Epidermal melanocyte (primary cell): ENCODE measurements at regions not wholly inside any gene's neighbourhood (a gene's known extent, or its start where the extent isn't known, plus 50 kb on each side); places are given as distances from the start of the nearest gene placed in this dataset.

ENCODE experiments used
- DNase-seq: peaks from one replicate; pipeline ENCODE4 v3.0.0; 2011; ENCODE audit warnings: low spot score; ENCODE audit not compliant: insufficient read length

DNA sequence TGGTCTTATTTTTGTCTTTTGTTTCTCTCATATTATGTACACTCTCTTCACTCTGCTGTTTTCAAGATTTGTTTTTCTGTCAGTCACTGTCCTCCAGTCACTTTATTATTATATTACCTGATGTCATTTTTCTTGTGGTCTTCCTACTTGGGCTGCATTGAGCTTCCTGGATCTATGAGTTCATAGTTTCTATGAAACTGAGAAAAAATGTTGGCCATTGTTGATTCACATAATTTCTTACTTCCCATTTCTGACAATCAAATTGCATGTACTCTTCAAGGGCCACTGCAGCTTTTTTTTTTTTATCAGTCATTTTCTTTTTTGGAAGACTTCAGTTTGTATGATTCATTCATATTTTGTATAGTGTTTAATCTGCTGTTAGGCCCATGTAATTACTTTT lies 1180.6 kb upstream of the GBE1 start:
- DNase-seq: no peak

DNA sequence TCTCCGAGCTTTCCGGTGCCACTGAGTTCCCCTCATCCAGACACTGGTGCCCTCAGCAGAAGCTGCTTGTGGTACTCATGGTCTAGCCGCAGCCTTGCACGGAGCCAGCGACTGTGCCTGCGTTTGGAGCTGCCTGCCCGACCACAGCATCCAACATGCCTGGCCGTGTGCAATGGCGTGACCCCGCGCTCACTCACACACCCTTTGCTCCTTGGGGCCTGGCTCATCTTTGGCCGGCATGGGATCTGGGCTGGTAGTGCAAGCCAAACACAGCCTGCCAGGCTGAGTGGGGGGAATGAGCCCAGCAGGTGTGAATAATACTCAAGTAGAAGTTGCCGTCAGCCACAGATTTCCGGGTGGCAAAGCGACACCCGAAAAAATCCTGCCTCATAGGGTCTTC lies 1178.7 kb upstream of the GBE1 start:
- DNase-seq: no peak

DNA sequence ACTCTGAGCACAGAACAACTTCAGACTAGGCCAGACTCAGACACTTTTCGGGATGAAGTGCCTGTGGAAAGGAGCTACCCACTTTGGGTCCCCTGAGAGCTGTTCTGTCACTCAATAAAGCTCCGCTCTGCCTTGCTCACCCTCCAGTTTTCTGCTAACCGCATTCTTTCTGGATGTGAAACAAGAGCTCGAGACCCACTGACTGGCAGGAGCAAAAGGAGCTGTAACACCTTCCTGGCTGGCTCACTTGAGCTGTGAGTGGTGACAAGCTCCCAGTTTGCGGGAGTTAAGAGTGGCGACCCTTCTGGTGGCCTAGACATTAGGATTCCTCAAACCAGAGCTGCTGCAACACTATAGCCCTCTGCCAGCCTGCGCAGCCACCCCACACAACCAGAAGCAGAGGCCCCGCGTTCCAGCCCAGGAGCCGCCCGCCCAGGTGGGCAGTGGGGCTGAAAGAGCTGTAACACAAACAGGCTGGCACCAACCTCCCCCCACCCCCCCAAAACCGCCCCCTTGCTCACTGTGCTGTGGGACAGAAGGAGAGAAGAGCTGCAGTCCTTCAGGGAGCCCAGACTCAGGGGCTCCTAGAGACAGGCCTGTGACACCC lies 1178.1 kb upstream of the GBE1 start:
- no peak for DNase-seq

DNA sequence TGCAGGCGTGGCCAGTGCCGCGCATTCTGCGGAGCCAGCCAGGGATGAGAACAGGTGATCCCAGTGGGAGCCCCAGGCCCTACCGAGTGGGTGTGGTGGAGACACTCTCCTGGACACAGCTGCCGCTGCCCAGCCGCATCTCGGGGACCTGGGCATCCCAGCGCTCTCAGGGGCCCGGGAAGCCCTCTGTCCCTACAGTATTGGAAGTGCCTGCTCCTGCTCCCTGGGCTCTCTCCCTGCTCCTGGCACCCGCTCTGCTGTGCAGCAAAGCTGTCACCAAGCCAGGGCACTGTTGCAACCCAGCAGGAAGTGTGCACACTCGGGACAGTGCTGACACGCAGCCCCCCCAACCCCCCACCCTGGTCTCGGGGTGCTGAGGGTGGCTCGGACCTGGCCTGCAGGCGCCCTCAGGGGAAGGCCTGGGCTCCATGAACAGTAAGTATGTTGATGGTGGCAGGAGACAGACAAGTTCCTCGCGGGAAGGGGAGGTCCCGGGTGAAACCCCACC lies 1177.4 kb upstream of the GBE1 start:
- DNase-seq: no peak

DNA sequence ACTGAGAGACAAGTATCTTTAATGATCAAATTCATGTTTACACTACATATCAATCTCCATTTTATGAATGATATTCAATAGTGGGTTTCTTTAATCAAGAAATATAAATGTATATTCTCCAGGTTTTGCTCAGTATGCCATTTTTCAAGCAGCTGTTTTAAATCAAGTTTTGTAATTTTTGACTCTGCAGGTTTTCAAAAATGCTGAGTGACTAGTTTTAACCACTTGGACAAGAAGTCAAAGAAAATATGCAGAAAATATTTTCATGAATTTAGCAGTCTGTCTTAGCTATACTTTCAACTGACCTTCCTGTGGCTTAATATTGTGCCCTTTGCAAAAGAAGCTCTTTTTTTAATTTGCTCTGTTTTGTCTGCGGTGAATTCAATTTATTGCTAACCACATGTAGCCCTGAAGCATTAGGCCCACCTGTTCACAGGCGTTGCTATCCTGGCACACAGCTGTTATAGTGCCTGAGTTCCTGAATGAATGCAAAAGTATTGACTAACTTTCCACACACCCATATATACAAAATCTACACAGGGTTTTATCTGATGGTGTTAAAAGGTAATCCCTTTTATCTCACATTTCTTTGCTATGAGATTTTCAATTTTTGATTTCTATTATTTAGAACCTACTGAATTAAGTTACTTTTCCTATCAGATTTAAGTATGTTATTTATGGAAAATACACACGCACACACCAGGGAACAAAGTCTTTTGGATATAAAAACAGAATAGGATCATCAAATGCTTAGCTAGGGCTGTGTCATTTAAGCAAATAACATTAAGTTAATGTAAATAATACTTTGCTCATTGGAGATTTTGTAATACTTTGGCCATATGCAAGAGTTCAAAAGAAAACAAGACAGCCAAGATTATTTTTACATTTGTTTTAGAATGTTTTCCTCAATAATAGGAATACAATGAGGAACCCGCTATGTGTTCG lies 1166.1 kb upstream of the GBE1 start:
- DNase-seq: no peak

DNA sequence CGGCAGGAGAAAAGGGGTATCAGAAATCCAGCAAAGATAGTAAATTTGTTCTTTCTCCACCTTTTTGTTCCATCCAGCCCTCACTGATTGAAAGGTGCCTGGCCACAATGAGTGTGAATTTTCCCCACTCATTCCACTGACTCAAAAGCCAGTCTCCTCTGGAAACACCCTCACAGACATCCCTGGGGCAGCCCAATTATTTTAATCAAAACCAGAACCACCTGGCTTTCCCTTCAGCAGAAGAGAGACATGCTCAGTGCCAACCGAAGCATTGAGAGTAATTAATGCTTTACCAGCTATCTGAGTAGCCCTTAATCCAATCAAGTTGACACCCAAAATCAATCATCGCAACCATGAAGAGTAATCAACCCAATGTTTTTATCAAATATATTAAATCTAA lies 1129.6 kb upstream of the GBE1 start:
- DNase-seq: no peak

DNA sequence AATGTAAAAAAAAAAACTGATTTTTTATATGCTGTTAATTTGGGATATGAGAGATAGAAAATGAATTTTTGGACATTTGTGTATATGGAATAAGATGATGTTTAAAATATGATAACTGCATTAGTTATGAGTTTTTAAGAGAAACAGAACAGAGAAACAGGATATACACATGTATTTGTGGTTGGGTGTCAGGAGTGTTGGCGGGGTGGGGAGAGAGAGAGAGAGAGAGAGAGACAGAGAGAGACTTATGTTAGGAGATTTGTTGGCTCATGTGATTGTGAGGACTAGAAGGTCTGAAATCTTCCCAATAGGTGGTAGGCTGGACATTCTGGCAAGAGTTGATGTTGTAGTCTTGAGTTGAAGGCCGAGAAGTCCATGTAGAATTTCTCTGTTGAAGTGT lies 1121.6 kb upstream of the GBE1 start:
- no peak for DNase-seq

DNA sequence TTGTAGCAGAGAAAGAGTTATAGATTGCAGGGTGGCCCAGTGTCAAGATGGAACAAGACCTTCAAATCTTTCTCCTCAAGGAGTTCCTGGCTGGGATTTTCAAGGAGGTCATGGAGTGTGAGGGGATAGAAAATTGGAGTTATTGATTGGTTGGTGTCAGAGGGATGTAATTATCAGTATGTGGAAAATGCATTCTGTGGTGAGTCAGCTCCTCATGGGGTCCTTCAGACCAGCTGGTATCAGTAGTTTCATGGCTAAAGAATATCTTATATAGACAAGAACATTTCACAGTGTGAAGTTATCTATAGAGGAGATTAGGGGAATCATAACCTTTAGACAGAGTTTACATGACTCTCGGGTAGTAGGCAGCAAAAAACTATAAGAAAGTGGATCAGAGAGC lies 1114.0 kb upstream of the GBE1 start:
- no peak for DNase-seq

DNA sequence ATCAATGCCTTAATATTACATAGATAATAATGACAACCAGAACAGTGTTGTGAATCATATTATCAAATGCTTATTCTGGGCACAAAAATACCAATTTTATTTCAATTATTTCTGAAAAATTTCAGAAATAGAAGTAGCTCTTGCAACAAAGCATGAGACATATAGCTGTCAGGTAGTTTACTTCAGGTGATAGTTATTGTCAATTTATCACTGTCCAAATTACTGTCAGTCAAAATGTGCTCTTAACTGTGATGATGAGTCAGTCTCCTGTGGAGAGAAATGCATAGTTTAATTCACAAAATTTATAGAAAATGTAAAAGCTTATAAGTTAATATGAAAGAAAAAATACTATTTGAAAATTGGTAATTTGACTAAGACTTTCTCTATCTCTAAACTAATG lies 1078.4 kb upstream of the GBE1 start:
- DNase-seq: no peak

DNA sequence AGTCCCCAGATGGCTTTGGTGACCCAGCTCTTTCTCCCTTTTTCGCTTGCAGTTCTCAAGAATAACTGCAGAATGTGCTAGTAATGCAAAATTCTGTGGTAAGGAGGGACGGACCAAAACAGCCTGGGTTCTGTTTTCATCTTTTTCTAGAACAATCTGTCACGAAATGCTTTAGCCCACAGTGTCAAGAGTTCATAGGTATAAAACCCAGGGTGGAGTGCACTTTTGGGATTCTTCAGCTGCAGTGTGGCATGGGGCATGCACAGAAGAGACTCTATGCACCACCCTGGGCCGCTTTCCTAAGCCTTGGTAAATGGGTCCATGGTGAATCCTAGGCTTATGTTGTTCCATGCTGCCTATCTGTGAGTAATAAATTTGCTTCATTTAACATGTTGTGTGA lies 1072.7 kb upstream of the GBE1 start:
- no peak for DNase-seq

DNA sequence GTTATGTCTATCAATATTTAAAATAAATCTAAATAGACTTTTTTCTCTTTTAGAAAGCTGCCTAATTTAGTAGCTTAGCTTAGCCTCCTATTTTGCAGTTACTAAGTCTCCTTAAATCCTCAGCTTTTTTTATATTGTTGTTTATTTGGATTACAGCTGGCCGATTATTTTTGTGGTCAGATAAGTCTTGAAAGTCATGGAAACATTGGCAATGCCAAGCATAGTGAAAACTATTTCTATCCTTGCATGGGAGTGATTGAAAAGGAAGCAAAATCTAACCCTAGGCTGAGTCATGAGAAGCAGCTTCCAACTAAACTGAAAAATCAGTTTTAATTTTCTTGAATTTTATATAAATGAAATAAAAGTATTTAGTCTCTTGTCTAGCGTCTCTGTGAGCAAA lies 1063.0 kb upstream of the GBE1 start:
- DNase-seq: no peak

DNA sequence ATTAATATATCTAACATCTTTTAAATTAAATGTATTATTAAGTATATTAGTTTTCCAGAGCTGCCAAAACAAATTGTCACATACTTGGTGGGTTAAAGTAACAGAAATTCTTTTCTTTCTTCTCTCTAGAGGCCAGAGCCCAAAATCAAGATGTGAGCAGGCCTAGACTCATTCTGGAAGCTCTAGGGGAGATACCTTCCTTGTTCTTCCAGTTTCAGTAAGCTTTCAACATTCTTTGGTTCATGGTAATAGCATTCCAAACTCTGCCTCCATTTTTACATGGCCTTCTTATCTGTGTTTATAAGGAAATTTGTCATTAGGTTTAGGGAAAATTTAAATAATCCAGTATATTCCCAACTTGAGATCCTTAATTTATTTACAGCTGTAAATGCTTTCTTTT lies 1054.6 kb upstream of the GBE1 start:
- DNase-seq: no peak

DNA sequence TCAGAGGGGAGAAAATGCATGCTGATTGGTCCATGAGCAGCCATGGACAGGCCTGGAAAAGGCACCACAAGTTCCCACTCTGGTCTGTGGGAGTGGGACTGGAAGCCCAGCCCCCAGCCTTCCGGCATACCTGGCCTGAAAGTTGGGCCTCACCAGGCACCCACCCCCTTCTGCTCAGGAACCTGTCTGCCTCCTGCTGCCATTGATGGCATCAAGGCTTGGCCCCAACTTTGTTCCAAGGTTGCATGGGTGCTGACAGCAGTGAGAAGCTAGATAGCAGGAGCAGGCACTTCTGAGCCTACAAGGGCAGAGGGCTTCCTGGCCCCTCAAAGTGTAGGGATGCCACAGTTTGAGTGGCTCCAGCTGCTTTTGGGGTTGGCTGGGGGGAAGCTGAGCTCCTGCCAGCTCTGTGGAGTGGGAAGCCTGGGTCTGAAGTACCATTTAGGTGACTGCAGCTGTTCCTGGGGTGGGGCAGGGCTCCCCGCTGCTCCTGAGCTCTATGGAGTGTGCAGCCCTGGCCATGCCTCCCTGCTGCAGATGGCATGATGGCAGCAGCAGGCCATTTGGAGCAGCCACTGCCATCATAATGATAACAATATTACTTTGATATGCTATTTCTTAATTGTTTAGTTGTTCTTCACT lies 1054.1 kb upstream of the GBE1 start:
- no peak for DNase-seq

DNA sequence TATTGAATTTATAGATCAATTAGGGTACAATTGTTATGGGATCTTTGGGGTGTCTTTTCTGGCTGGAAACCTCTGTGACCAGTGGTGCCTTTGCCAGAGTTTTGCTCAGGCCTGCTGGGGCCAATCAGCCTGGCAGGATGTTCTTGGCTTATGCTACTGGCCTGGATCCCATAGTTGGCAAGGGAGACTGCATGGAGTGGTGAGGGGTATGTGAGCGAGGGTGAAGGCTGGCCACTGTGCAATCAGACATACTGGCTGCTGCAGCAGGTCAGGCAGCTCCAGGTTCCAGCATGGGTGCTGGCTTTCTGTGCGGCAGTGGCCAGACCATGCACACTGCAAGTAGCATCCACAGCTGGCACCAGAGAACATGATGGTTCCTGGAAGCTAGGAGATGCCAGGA lies 1053.2 kb upstream of the GBE1 start:
- no peak for DNase-seq

DNA sequence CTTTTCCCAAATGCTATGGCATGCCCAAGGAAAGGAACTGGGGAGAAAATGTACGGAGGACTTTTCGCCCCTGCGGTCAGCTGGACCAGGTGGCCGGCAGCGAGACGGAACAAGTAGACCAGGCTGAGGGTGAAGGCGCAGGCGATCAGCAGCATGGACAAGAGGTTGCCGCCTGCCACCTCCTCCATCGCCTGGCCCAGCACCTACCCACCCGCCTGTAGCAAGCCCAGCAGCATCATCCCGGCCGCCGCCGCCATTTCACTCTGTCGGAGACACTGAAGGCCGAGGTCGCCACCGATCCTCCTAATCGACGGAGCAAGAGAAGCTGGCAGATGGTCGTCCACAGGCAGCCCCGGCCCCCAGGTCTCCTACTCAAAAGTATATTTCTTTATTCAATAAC lies 1046.3 kb upstream of the GBE1 start:
- no peak for DNase-seq

DNA sequence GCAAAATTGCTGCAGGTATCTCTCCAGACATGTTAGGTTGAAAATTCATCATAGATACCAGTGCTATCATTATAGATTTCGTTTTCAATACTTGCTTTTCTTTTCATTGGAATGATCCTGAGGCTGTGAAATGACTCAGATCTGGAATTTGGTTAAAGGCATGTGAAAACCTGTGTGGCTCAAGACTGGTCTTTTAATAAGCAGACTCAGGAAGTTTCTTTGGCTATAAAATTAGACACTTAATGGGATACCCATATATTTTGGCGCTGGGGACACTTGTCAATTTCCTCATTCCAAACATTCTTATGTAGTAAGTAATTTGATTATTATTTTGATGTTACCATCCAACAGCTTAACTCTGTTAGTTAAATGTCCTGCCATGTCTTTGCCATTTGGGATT lies 1041.1 kb upstream of the GBE1 start:
- no peak for DNase-seq

DNA sequence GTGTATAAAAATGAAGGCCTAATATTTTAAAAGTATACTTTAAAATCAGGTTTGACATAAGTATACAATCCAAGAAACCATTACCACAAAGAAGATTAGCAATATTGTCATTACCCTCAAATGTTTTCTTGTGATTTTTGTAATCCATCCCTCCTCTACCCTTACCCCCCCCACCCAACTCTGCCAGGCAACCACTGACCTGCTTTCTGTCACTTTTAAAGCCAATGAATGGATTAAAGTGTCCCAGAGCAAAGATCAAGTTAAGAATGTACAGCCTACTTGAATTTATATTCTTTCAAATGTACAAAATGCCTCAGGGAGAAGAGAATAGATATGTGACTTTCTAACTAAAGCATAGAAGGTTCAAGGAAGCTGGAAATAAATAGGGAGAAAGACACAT lies 1038.8 kb upstream of the GBE1 start:
- no peak for DNase-seq

DNA sequence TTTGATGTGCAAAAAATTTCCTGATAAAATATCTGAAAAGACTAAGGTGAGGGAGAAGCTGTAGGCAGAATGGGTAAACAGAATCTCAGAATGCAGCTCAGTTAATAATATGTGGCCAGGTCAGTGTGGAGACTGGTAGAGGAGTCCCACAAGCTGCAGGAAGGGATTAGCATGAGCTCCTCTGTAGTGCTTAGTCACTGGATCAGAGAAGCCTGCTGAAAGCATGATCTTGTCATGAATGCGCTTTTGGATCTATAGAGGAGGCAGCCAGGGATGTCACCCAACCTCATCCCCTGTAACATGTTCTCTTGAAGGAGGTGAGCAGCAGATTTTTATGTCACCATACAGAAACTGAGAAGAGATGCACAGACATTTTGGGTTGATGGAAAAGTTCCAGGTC lies 1035.3 kb upstream of the GBE1 start:
- no peak for DNase-seq

DNA sequence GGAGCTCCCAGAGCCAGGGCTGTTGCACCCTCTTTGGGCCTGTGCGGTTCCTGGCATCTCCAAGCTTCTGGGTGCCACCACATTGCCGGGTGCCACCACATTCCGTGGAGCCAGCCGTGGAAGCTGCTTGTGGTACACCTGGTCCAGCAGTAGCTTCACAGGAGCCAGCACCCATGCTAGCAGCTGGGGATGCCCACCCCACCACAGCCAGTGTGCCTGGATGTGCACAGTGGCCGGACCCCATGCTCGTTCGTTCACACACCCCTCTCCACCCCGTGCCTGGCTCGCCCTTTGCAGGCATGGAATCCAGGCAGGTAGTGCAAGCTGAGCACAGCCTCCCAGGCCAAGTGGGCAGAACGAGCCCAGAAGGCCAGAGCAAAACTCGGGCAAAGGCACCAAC lies 1029.8 kb upstream of the GBE1 start:
- no peak for DNase-seq

DNA sequence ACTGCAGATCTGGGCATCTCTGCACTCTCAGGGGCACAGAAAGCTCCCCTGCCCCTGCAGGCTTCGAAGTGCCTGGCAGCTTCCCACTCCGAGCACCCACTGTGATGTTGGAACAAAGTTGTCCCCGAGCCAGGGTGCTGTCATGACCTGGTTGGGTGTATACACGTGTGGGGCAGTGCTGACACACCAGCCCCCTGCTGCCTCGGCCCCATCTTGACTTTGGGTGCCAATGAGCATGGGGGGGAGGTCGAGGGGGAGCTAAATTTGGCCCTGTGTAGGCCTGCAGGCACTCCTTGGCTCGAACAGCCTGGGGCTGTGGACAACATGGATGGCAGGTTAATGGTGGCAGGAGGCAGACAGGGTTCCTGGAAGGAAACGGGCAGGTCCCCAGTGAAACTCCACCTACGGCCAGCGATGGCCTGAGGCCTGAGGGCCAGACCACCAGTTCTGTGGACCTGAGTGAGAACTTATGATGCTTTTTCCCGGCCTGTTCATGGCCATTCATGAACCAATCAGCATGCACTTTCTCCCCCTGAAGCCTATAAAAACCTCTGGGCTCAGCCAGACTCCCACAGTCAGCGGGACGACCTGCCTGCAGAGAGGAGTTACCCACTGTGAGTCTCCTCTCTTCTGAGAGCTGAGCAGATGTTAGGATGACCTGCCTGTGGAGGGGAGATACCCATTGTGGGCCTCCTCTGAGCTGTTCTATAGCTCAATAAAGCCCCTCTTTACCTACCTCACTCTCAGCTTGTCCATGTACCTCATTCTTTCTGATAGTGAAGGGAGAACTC lies 1029.1 kb upstream of the GBE1 start:
- DNase-seq: no peak

DNA sequence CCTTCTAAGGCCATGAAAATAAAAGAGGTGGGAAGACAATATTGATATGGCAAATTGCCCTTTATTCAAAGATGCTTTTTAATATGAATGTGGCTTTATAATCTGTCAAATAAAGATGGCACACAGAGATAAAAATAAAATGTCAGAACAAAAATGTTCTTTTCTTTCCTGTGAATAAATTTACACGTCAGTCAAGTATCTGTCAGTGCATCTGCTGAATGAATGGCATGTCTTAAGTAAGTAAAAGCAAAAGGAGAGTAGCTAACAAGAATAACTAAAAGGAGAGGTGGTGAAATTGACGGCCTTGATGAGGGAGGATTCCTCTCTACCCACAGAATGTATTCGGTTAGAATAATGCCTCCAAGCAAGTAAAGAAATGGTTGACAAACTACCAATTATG lies 1021.7 kb upstream of the GBE1 start:
- no peak for DNase-seq

DNA sequence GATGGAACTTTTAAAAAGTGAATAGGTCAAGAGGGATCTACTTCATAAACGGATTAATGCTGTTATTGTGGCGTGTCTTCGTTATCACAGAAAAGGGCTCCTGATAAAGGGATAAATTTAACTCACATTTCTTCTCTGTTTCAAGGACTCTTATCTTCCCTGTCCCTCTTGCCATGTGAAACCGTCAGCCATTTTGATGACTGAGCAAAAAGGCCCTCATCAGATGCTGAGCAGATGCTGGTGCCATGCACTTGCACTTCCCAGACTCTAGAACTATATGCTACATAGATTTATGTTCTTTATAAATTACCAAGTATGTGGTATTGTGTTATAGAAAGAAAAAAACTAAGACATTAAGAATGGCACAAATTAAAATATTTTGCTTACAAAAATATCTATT lies 1011.8 kb upstream of the GBE1 start:
- DNase-seq: no peak
